ENCODE measurements at regions not wholly inside any gene's neighbourhood (a gene's known extent, or its start where the extent isn't known, plus 50 kb on each side); places are given as distances from the start of the nearest gene placed in this dataset.

DNA sequence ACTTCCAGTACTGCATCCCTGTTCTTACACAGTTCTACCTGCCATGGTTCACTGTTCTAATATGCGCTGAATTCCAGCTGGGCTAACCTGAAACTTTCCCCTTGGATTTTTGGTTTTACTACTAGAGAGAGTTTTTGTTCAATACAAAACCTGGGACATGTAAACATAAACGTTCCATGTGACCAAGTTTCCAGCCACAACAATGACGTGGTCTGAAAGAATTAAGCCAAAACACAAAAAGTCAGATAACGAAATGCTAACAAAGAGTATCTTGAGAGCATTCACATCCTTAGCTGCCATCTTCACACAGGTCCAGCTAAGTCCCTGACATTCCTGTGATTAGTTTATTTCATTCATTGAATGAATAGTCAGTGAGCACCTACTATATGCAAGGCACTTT lies 467.0 kb upstream of the PKDCC start:
- TF ChIP-seq, protein P1, sequence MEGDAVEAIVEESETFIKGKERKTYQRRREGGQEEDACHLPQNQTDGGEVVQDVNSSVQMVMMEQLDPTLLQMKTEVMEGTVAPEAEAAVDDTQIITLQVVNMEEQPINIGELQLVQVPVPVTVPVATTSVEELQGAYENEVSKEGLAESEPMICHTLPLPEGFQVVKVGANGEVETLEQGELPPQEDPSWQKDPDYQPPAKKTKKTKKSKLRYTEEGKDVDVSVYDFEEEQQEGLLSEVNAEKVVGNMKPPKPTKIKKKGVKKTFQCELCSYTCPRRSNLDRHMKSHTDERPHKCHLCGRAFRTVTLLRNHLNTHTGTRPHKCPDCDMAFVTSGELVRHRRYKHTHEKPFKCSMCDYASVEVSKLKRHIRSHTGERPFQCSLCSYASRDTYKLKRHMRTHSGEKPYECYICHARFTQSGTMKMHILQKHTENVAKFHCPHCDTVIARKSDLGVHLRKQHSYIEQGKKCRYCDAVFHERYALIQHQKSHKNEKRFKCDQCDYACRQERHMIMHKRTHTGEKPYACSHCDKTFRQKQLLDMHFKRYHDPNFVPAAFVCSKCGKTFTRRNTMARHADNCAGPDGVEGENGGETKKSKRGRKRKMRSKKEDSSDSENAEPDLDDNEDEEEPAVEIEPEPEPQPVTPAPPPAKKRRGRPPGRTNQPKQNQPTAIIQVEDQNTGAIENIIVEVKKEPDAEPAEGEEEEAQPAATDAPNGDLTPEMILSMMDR (IDR thresholded peaks at IDR 0.05): no peak
- TF ChIP-seq POLR2A (IDR thresholded peaks at IDR 0.05): no peak

Measured in esophagus squamous epithelium (tissue), 4 donors.